OCI-LY1 (cell line): ENCODE measurements at regions not wholly inside any gene's neighbourhood (a gene's known extent, or its start where the extent isn't known, plus 50 kb on each side); places are given as distances from the start of the nearest gene placed in this dataset.

Experiments
- CTCF ChIP-seq: fragments of 200-600 bp; sonication (generic), shearing (Covaris generic); IDR thresholded peaks from 2 replicates; pipeline ENCODE4 v1.5.1; 2017; ENCODE audit warnings: mild to moderate bottlenecking, antibody characterized with exemption, low read length, moderate library complexity, mixed read lengths
- EZH2 ChIP-seq: fragments of 200-600 bp; sonication (generic), shearing (Covaris generic); IDR thresholded peaks from 2 replicates; pipeline ENCODE4 v1.8.0; 2017; ENCODE audit warnings: borderline replicate concordance, mixed run types, mild to moderate bottlenecking, antibody characterized with exemption, low read length, moderate library complexity, mixed read lengths

DNA sequence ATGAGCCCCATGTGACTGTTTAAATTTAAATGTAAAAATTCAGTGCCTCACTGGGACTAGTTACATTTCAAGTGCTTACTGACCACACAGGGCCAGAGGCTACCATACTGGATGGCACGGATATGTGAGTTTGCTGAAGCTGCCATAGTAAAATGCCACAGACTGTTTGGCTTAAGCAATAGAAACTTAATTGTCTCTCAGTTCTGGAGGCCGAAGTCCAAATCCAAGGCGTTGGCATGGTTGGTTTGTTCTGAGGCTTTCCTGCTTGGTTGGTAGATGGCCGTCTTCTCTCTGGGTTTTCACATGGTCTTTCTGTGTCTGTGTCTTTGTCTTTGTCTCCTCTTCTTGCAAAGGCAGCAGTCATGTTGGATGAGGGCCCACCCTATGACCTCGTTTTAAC, 878.9 kb upstream of the RBFOX1 start:
- no peak for TF ChIP-seq CTCF
- no peak for TF ChIP-seq EZH2
